ENCODE measurements at regions not wholly inside any gene's neighbourhood (a gene's known extent, or its start where the extent isn't known, plus 50 kb on each side); places are given as distances from the start of the nearest gene placed in this dataset.

DNA sequence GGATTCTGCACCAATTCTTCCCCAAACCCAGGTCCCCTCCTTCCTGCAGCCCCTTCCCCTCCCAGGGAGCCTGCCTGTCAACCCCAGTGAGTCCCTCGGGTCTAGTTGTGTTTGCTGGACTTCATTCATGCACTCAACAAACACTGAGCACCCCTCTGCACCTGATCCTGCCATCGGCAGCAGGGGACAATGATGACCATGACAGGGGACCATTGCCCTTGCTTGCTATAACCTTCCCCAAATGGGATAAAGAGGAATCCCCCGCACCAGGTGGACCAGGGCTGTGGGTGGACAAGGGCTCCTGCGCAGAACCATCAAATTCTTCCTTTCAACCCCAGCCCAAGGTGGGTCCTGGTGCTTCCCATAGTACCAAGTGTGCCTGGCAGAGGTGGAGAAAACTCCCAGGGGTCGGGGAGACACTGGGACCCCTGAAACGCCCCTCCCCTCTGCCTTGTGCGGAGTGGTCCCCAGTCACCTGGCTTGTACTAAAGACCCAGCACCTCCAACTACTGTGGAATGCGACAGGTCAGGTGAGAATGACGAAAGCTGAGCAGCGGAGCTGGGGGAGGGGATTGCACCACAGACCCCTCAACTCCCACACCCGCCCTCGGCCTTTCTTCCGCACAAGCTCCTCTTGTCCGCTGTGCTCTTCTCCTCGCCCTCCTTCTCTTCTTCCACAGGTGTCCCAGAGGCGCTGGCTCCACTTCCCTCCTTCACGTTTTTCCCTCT is 119.9 kb upstream of the ZNF217 start:
- no peak for FAIRE-seq

DNA sequence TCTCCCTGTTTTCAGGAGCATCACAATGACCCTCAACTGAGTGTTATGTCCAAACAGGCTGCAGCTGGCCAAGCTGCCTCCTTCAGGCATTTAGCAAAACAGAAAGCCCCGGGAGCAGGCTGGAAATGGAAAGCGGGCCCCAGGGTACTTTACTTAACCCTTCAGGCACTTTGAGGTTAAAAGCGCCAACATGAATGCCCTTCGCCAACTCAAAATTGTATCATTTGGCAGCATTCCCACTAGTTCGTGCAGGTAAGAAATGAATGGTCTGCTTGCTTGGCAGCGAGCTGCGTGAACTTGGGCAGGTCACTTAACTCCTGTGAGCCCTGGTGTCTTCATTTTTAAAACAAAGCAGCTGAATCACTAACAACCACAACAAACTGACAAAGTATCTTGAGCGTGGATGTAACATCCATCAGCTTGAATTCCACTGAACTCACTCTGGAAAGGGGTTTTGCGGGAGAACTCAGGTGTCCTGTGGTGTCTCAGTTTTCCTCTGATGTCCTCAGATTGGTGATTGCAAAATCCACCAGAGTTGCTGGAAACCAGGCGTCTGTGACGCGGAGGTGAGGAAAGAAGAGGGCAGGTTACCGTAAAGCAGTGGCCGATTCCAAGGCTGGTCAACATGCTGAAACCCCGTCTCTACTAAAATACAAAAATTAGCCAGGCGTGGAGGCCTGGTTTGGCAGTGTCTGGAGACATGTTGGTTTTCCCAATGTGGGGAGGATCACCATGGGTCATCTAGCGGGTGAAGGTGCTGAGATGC is 118.8 kb upstream of the ZNF217 start:
- no peak for FAIRE-seq

- no peak for FAIRE-seq
Observed at GRCh38 chr20:53711333-53712211, 117.9 kb upstream of the ZNF217 start.

DNA sequence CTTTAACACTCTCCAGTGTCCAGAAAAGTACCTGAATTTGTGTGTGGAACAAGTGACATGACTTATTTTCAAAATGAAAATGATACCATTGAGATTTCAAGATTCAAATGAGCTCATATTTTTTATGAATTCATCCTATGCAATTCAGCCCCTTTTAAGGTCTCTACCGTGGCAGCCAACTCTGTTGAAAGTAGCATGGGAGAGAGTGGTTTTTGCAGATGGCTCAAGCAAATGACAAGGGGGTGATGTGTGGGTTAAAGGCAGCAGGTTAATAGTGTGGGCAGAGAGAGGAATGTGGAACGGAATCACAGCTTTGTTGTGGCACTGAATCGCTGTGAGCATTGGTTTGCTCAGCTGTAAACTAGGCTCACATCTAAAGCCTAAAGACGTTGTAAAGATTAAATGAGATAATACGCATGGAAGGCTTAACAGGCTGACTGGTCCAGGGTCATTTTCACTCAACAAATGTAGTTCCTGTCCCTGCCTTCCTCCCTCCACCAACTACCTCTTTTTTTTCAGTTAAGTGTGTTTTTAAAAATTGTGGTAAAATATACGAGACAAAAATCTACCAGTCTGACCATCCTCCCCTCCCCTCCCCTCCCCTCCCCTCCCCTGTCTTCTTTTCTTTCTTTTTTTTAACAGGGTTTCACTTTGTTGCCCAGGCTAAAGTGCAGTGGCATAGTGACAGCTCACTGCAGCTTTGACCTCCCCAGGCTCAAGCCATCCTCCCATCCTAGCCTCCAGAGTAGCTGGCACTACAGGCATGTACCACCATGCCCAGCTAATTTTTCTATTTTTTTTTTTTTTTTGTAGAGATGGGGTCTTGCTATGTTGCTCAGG is 114.7 kb upstream of the ZNF217 start:
- no peak for FAIRE-seq

- no peak for FAIRE-seq
Observed at GRCh38 chr20:53707371-53708055, 113.9 kb upstream of the ZNF217 start.

DNA sequence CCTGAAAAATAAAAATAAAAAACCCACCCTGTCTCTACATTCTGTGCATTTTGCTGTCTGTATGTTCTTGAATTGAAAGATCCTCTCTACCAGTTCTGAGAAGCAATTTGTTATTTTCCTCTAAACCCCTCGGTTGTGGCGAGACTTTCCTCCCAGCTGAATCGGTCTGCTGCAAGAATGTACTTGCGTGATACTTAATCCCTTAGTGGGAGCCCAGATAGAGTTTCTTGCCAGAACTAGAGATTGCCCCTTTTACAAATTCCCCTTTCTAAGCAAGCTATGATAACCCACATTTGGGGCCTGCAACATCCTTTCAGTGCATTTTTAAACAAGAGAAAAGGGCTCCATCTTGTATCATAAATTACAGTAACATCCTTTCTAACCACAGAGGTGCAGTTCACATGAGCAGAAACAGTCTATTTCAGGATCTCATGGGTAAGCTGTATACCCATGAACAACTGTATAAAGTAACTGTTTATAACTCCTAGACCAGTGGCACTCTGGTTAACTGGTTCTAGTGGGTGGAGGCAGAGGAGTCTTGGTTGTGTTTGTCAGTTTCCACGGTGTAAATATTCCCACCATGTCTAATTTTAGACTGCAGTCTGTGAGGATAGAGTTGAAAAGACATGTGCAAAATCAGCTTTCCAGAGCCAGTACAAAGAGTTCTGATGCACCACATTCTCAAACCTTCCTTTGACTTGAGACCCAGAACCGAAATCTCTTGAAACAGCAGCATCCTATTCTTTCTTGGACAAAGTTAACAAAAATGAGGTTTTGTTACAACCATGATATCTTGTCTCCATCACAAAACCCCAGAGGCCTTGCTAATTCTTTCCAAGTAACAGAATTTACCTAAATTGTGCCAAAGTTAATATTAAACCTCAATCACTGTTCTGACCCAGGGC is 113.1 kb upstream of the ZNF217 start:
- FAIRE-seq, result no peak

DNA sequence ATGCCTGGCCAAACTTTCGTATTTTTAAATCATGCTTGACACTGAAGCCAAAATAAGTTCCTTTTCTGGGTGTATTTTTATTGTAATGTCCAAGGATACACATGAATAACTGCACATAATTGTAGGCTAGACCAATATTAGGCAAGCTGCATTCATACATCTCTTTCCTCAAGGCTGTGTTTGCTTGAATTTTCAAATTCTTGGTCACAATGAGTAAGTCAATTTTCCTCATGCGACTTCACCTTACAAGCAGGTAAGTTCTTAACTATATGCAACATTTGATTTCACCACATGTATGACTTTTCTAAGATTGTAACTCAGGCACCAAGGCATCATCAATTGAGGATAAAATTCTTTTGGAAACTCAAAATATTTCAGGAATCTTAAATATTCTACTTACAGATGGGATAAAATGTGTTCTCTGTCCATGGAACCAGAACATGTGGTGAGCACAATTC is 112.4 kb upstream of the ZNF217 start:
- FAIRE-seq, result no peak

DNA sequence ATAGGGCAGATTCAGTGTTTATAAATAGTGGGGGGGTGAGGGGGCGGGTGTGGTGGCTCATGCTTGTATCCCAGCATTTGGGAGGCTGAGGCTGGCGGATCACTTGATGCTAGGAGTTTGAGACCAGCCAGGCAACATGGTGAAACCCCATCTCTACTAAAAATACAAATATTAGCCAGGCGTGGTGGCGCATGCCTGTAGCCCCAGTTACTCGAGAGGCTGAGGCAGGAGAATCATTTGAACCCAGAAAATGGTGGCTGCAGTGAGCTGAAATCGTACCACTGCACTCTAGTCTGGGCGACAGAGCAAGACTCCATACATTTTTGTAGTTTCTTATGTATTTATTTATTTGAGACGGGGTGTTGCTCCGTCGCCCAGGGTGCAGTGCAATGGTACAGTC is 109.0 kb upstream of the ZNF217 start:
- no peak for FAIRE-seq

GRCh38 chr20:53699906-53700305 is 106.3 kb upstream of the ZNF217 start:
- FAIRE-seq, result no peak

- no peak for FAIRE-seq
Observed at GRCh38 chr20:53699085-53699674, 105.5 kb upstream of the ZNF217 start.

DNA sequence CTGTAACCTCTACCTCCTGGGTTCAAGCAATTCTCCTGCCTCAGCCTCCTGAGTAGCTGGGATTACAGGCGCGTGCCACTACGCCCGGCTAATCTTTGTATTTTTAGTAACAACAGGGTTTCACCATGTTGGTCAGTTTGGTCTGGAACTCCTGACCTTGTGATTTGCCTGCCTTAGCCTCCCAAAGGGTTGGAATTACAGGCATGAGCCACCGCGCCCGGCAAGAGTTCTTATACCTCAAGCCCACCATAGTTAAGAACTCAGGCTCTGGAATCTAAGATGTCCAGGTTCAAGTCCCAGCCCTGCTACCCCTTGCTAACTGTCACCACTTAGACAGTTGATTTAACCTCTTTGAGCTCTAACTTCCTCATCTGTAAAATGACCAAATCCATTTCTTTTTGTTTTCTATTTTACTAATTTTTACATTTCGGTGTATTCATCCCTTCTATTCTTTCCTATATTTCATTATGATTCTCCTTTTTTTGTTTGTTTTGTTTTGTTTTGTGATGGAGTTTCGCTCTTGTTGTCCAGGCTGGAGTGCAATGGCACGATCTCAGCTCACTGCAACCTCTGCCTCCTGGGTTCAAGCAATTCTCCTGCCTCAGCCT is 104.8 kb upstream of the ZNF217 start:
- FAIRE-seq, result no peak

DNA sequence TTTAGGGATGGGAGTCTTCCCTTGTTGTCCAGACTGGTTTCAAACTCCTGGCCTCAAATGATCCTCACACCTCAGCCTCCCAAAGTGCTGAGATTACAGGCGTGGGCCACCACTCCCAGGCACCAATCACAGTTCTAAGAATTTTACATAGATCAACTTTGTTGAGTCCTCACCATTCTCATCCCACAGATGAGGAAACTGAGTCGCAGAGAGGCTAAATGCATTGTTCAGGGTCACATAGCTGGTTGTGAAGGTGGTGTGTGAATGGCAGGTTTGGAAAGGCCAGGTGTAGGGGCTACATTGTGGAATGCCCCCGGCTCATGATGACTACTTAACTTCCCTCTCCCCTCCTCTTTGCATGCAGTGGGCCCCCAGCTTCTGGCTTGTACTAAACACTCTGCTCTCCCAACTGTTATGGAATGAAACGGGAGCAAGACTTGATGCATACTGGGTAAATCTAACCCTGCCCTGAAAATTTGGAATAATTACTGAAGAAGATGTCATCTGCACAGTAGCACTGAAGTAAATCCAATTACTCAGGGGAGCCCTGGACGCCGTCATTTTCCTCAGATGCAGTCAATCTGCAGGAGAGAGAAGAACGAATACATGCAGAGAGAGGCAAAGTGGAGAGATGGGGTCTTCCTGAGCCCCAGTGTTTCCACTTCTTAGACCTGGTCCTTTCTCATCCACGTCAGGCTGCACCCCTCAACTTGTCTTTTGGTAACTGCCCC is 102.3 kb upstream of the ZNF217 start:
- FAIRE-seq, result no peak

DNA sequence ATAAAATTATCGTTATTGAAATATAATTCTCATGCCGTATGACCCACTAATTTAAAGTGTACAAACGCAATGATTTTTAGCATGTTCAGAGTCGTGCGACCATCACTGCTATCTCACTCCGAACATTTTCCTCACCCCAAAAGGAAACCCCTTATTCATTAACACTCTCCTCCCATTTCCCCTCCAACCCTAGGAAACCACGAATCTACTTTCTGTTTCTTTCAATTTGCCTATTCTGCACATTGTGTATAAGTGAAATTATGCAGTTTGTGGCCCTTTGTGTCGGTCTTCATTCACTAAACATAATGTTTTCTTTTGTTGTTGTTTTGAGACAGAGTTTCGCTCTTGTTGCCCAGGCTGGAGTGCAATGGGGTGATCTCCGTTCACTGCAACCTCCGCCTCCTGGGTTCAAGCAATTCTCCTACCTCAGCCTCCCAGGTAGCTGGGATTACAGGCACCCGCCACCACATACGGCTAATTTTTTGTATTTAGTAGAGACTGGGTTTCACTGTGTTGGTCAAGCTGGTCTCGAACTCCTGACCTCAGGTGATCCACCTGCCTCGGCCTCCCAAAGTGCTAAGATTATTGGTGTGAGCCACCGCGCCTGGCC is 99.7 kb upstream of the ZNF217 start:
- FAIRE-seq, result no peak

- no peak for FAIRE-seq
Observed at GRCh38 chr20:53692465-53693067, 98.9 kb upstream of the ZNF217 start.

- FAIRE-seq, result no peak
Observed at GRCh38 chr20:53691811-53692192, 98.2 kb upstream of the ZNF217 start.

GRCh38 chr20:53691060-53691810 is 97.6 kb upstream of the ZNF217 start:
- no peak for FAIRE-seq

- FAIRE-seq, result no peak
Observed at GRCh38 chr20:53688085-53688484, 94.4 kb upstream of the ZNF217 start.

Data from TTC549 (cell line).